ENCODE measurements at regions not wholly inside any gene's neighbourhood (a gene's known extent, or its start where the extent isn't known, plus 50 kb on each side); places are given as distances from the start of the nearest gene placed in this dataset.

- H3K27me3 ChIP-seq (replicated peaks; ENCODE audit: insufficient read depth, low read length): no peaks in the 10 kb centered on the region
- no peaks in the 10 kb centered on the region for H3K36me3 ChIP-seq (replicated peaks; ENCODE audit: insufficient read depth, low read length)
- H3K9ac ChIP-seq (ENCODE audit: low read length): no peak overlapping the region
- no peak overlapping the region for H3K4me3 ChIP-seq (ENCODE audit: low read length)
- H3K4me1 ChIP-seq (ENCODE audit: low read length): no peaks in the 10 kb centered on the region
- no peak overlapping the region for H3K4me2 ChIP-seq (ENCODE audit: low read depth, low read length)
- TF ChIP-seq EZH2phosphoT487 (IDR thresholded peaks at IDR 0.05; ENCODE audit: low read length): no peak
- TF ChIP-seq EZH2 (optimal IDR thresholded peaks at IDR 0.05; ENCODE audit: low read depth, low read length): no peak
- no peak for TF ChIP-seq CTCF (IDR thresholded peaks at IDR 0.05; ENCODE audit: low read length)
- H2AFZ ChIP-seq (ENCODE audit: low read length): no peak overlapping the region
- no peak for DNase-seq
- H3K79me2 ChIP-seq (ENCODE audit: low read length): no peaks in the 10 kb centered on the region
- no peaks in the 10 kb centered on the region for H4K20me1 ChIP-seq (ENCODE audit: insufficient read depth, low read length)
- no peaks in the 10 kb centered on the region for H3F3A ChIP-seq (ENCODE audit: insufficient read depth, low read length)
- no peaks in the 10 kb centered on the region for H3K9me3 ChIP-seq (replicated peaks; ENCODE audit: insufficient read depth, low read length)
- no peaks in the 10 kb centered on the region for H3K9me2 ChIP-seq (replicated peaks; ENCODE audit: insufficient read depth, low read length)
- no peak overlapping the region for H3K27ac ChIP-seq (ENCODE audit: low read length)
Observed at GRCh38 chr4:113815826-113816225, 54.3 kb upstream of the CAMK2D start.

- DNase-seq: no peak
- no peaks in the 10 kb centered on the region for H3K9me2 ChIP-seq (replicated peaks; ENCODE audit: insufficient read depth, low read length)
- no peak overlapping the region for H2AFZ ChIP-seq (ENCODE audit: low read length)
- no peaks in the 10 kb centered on the region for H3K9me3 ChIP-seq (replicated peaks; ENCODE audit: insufficient read depth, low read length)
- TF ChIP-seq CTCF (IDR thresholded peaks at IDR 0.05; ENCODE audit: low read length): no peak
- TF ChIP-seq EZH2phosphoT487 (IDR thresholded peaks at IDR 0.05; ENCODE audit: low read length): no peak
- TF ChIP-seq EZH2 (optimal IDR thresholded peaks at IDR 0.05; ENCODE audit: low read depth, low read length): no peak
- no peak overlapping the region for H3K27ac ChIP-seq (ENCODE audit: low read length)
- no peaks in the 10 kb centered on the region for H3K4me1 ChIP-seq (ENCODE audit: low read length)
- no peaks in the 10 kb centered on the region for H3K79me2 ChIP-seq (ENCODE audit: low read length)
- H4K20me1 ChIP-seq (ENCODE audit: insufficient read depth, low read length): no peaks in the 10 kb centered on the region
- no peaks in the 10 kb centered on the region for H3K27me3 ChIP-seq (replicated peaks; ENCODE audit: insufficient read depth, low read length)
- no peak overlapping the region for H3K4me3 ChIP-seq (ENCODE audit: low read length)
- no peak overlapping the region for H3K9ac ChIP-seq (ENCODE audit: low read length)
- no peaks in the 10 kb centered on the region for H3K36me3 ChIP-seq (replicated peaks; ENCODE audit: insufficient read depth, low read length)
- no peak overlapping the region for H3K4me2 ChIP-seq (ENCODE audit: low read depth, low read length)
- H3F3A ChIP-seq (ENCODE audit: insufficient read depth, low read length): no peaks in the 10 kb centered on the region
Observed at GRCh38 chr4:113811359-113811758, 49.8 kb upstream of the CAMK2D start.

Measured in MM.1S (cell line).